ENCODE measurements at regions not wholly inside any gene's neighbourhood (a gene's known extent, or its start where the extent isn't known, plus 50 kb on each side); places are given as distances from the start of the nearest gene placed in this dataset.

GRCh38 chr3:102136183-102136582, 286.9 kb downstream of the NFKBIZ start:
- no peak for TF ChIP-seq FOXM1 (IDR thresholded peaks at IDR 0.05; ENCODE audit: borderline replicate concordance)
- no peak for TF ChIP-seq SUZ12 (IDR thresholded peaks at IDR 0.05)
- no peak for TF ChIP-seq TARDBP (IDR thresholded peaks at IDR 0.05)
- TF ChIP-seq BHLHE40 (IDR thresholded peaks at IDR 0.05; ENCODE audit: borderline replicate concordance) = no peak
- TF ChIP-seq PKNOX1 (IDR thresholded peaks at IDR 0.05) = no peak
- TF ChIP-seq HDGF (IDR thresholded peaks at IDR 0.05; ENCODE audit: borderline replicate concordance) = no peak
- TF ChIP-seq SP1 (IDR thresholded peaks at IDR 0.05) = no peak
- TF ChIP-seq ELF4 (IDR thresholded peaks at IDR 0.05) = no peak
- TF ChIP-seq L3MBTL2 (conservative IDR thresholded peaks at IDR 0.05) = no peak
- TF ChIP-seq ZNF384 (IDR thresholded peaks at IDR 0.05) = no peak
- TF ChIP-seq FOXK2 (IDR thresholded peaks at IDR 0.05) = no peak
- TF ChIP-seq FOXA1 (IDR thresholded peaks at IDR 0.05) = no peak
- TF ChIP-seq NFRKB (IDR thresholded peaks at IDR 0.05) = no peak
- no peak for TF ChIP-seq CTBP1 (IDR thresholded peaks at IDR 0.05; ENCODE audit: borderline replicate concordance)

All from HEK293T (cell line).